Psoas muscle (tissue), 7 donors: ENCODE measurements at regions not wholly inside any gene's neighbourhood (a gene's known extent, or its start where the extent isn't known, plus 50 kb on each side); places are given as distances from the start of the nearest gene placed in this dataset.

Source experiments
- ATAC-seq, 4 donors: fragments of 200-7000 bp; cut with Tn5 transposase; one replicate each; pipeline ENCODE4 v1.9.1; 2020; ENCODE audit warnings: moderate library complexity in 3 of 4, mild to moderate bottlenecking in 2 of 4
- DNase-seq, 2 donors: peaks; one replicate each; pipeline ENCODE4 v3.0.0-alpha.2; 2020
- H3K27ac ChIP-seq: fragments of 200-600 bp; one replicate; pipeline ENCODE4 v1.8.0; 2022
- H3K27me3 ChIP-seq, 3 donors: fragments of 200-600 bp in 1 of 3; one replicate each; pipeline versions ENCODE4 v1.6.1 to v1.8.0; 2013 to 2022; ENCODE audit warnings: low read length in 2 of 3, mild to moderate bottlenecking in 2 of 3, moderate library complexity in 1 of 3; ENCODE audit not compliant: insufficient read depth in 3 of 3
- H3K36me3 ChIP-seq, 2 donors: fragments of 200-600 bp in 1 of 2; one replicate each; pipeline versions ENCODE4 v1.6.1 to v1.8.0; 2013 to 2022; ENCODE audit warnings: low read depth in 1 of 2, mild to moderate bottlenecking in 1 of 2, moderate library complexity in 1 of 2; ENCODE audit not compliant: insufficient read depth in 1 of 2
- H3K4me1 ChIP-seq: fragments of 200-600 bp; one replicate; pipeline ENCODE4 v1.8.0; 2022
- H3K4me3 ChIP-seq: fragments of 200-600 bp; one replicate; pipeline ENCODE4 v1.8.0; 2022; ENCODE audit warnings: mild to moderate bottlenecking
- H3K9me3 ChIP-seq: fragments of 200-600 bp; one replicate; pipeline ENCODE4 v1.8.0; 2022
- WGBS, 3 donors: extraction: QIAGEN DNeasy Blood & Tissue Kit; methylation state at CpG; one replicate each; pipeline versions ENCODE4 v1.1.6 to v1.1.7; 2013; 5-methylcytosine and 5-hydroxymethylcytosine counted together
- intact Hi-C, 2 donors: fragments of 100-400 bp; cut with DNase I; formaldehyde crosslinking; loops; one replicate each; pipeline versions ENCODE4 v1.11.0 to v1.14.2; 2022
- TF ChIP-seq, protein P1 (sequence below): fragments of 200-600 bp; IDR thresholded peaks from one replicate; pipeline ENCODE4 v1.8.0; 2022; ENCODE audit warnings: antibody characterized with exemption
- donor health status: healthy with polysubstance abuse.
- donor health status: DM: no; HTN: no; CAD: no; lungs with moderate emphysema.
- donor health status: Bipolar disorder and iron deficiency.
- donor health status: healthy.
- donor health status: DM: yes; HTN: yes; CAD: no.
- donor health status: DM: no; HTN: no; CAD: no.
- donor health status: DM: yes; HTN: yes; CAD: no.

DNA sequence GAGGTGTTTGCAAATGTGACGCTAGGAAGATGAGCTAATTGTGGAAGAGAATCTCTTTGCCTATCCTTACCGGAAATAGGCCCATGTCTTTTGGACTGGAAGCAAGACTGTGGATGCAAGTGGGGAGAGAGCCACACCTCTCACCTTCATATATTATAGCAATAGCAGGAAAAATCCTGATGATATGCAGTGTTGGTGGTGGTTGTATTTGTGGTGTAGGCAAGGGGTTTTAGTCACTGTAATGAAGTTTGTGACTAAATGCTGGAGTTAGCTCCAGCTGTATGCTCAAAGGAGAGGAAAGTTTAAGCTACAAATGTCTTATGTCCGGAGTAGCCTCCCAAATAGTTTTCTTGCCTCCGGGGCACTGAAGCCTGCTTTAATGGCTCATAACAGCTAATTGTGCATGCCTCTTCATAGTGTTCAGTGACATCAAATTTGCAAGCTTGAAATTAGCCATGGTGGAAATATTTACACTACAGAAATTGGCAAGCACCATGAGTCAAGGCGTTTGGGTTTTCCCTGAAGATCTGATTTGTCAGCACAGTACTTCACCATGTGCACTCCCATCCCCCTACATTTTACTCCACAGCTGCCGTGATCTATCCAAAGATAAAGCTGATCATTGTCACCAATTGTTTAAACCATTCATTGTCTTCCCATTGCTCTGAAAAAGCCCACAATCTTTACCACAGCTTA lies 102.6 kb upstream of the ZNF644 start:
- Histone ChIP-seq H3K9me3 (no peaks in the 10 kb centered on the region), H3K36me3 (no peaks in the 10 kb centered on the region), H3K27me3 (no peaks in the 10 kb centered on the region), H3K27ac (no peak overlapping the region), H3K4me1 (no peaks in the 10 kb centered on the region), H3K4me3 (no peak overlapping the region)
- TF ChIP-seq, protein P1, sequence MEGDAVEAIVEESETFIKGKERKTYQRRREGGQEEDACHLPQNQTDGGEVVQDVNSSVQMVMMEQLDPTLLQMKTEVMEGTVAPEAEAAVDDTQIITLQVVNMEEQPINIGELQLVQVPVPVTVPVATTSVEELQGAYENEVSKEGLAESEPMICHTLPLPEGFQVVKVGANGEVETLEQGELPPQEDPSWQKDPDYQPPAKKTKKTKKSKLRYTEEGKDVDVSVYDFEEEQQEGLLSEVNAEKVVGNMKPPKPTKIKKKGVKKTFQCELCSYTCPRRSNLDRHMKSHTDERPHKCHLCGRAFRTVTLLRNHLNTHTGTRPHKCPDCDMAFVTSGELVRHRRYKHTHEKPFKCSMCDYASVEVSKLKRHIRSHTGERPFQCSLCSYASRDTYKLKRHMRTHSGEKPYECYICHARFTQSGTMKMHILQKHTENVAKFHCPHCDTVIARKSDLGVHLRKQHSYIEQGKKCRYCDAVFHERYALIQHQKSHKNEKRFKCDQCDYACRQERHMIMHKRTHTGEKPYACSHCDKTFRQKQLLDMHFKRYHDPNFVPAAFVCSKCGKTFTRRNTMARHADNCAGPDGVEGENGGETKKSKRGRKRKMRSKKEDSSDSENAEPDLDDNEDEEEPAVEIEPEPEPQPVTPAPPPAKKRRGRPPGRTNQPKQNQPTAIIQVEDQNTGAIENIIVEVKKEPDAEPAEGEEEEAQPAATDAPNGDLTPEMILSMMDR: no peak
- DNase-seq: no peak
- WGBS, 3 donors: 47 to 60% (median 48%) methylated on average over 6 of the region's 6 CpGs
- intact Hi-C loops: no loop called here
- no peak for ATAC-seq

DNA sequence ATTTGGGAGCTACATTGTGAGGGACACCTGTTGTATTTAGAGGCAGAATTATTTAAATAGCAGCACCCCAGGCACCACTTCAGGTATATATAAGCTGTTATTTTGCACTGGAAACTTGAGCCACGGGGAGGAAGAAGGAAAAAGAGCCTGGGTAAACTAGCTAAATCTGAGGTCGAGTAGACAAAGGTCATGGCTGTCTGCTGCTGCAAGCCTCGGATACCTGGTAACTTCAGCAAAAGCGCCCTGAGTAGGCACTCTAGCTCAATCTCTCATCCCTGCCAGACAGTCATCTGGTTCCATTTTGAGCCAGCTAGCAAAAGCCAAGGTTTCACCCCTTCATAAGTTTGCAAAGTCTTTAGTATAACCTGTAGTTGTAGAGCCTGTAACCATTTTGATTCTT lies 101.9 kb upstream of the ZNF644 start:
- ATAC-seq: no peak

DNA sequence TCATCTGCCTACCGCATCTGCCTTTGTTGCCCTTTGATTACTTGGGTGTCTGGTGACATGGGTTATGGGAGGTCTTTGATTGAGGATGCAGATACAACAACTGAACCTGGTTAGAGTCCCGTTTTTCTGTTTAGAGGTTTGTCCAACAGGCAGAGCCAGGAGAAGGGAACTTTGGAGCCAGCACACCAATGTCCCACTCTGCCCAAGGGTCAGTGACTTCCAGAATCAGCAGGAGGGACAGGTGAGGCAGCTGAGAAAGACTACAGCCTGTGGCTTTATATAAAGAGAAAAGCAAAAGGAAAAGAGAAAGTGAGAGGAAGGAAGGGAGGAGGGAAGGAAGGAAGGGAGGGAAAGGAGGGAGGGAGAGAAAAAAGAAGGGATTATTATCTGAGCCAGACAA lies 101.5 kb upstream of the ZNF644 start:
- intact Hi-C loops: no loop called here
- 14 to 19% (median 14%) methylated on average over 2 of the region's 2 CpGs for WGBS, 3 donors

More for the DNA sequence above, 101.9 kb upstream of the ZNF644 start:
- no peak for DNase-seq
- TF ChIP-seq, protein P1: no peak
- Histone ChIP-seq H3K9me3 (no peaks in the 10 kb centered on the region), H3K27ac (no peak overlapping the region), H3K27me3 (no peaks in the 10 kb centered on the region), H3K4me3 (no peak overlapping the region), H3K4me1 (no peaks in the 10 kb centered on the region), H3K36me3 (no peaks in the 10 kb centered on the region)
- 48 to 59% (median 52%) methylated on average over 4 of the region's 4 CpGs for WGBS, 3 donors
- intact Hi-C loops: no loop called here

DNA sequence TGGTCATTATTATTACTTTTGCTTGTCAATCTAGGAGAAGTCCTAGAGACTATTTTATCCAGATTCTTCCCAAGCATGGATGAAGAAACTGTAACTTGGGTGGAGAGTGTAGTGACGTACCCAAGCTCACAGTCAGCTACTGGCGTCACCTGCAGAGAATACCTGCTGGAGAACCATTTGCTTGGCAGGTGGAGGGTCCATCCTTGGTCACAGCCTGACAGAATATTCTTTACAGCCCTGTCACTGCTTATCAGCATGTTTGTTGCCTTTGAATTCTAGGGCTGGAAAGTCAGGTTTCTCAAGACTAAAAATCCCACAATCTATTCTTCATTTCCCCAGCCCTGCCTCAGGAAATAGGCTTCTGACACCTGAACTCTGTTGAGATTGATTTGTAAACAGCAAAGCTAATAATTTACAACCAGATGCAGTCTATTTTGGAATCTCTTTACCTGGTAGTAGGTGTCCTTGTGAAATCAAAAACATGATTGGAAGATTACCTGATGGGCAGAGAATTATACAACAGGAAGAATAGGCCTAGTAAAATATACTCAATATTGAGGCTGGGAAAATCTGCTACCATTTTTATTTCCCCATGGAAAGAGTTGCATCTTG lies 100.4 kb upstream of the ZNF644 start:
- TF ChIP-seq, protein P1: no peak
- Histone ChIP-seq H3K36me3 (no peaks in the 10 kb centered on the region), H3K9me3 (no peaks in the 10 kb centered on the region), H3K27me3 (no peaks in the 10 kb centered on the region), H3K4me3 (no peak overlapping the region), H3K27ac (no peak overlapping the region), H3K4me1 (no peaks in the 10 kb centered on the region)
- intact Hi-C loops: no loop called here
- WGBS, 3 donors: 93 to 98% (median 97%) methylated on average over 2 of the region's 2 CpGs
- no peak for DNase-seq
- no peak for ATAC-seq

More for the DNA sequence above, 101.5 kb upstream of the ZNF644 start:
- no peaks in the 10 kb centered on the region for H3K27me3 ChIP-seq
- no peak overlapping the region for H3K27ac ChIP-seq
- H3K9me3 ChIP-seq: no peaks in the 10 kb centered on the region
- no peaks in the 10 kb centered on the region for H3K4me1 ChIP-seq
- TF ChIP-seq, protein P1: no peak
- no peak overlapping the region for H3K4me3 ChIP-seq
- ATAC-seq (no peak), DNase-seq (no peak)
- H3K36me3 ChIP-seq: no peaks in the 10 kb centered on the region
